ENCODE measurements at regions not wholly inside any gene's neighbourhood (a gene's known extent, or its start where the extent isn't known, plus 50 kb on each side); places are given as distances from the start of the nearest gene placed in this dataset.
A peak's percentile ranks its signal among the peaks of the same experiment; 100 is the strongest.
"Not testable (repeated sequence)": the region's sequence is repeated elsewhere in the genome, so short reads cannot be mapped to it uniquely, and the experiment has no call there.

DNA sequence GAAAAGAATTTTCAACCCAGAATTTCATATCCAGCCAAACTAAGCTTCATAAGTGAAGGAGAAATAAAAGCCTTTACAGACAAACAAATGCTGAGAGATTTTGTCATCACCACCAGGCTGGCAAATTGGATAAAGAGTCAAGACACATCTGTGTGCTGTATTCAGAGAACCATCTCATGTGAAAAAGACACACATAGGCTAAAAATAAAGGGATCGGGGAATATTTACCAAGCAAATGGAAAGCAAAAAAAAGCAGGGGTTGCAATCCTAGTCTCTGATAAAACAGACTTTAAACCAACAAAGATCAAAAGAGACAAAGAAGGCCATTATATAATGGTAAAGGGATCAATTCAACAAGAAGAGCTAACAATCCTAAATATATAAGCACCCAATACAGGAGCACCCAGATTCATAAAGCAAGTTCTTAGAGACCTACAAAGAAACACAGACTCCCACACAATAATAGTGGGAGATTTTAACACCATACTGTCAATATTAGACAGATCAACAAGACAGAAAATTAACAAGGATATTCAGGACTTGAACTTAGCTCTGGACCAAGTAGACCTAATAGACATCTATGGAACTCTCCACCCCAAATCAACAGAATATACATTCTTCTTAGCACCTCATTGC is 55.9 kb upstream of the ACSM6 start:
- DNase-seq (ENCODE audit: low read depth), result not testable (repeated sequence)

DNA sequence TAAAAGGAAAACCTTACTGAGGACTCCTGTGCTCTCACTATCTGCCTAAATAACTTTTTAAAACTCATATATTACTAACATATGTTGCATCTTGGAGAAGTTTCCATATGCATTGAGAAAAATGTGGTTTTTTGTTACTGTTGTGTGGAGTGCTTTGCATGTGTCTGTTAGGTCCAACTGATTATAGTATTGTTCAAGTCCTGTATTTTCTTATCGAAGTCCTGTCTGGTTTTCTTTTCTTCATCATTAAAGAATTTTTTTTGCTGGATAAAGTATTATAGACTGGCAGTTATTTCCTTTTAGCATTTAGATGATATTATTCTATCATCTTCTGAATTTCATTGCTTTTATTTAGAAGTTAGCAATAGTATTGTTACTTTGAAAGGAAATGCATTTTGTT is 59.5 kb upstream of the ACSM6 start:
- no peak overlapping the region for H3K4me3 ChIP-seq (ENCODE audit: low read length)
- TF ChIP-seq, protein P1, sequence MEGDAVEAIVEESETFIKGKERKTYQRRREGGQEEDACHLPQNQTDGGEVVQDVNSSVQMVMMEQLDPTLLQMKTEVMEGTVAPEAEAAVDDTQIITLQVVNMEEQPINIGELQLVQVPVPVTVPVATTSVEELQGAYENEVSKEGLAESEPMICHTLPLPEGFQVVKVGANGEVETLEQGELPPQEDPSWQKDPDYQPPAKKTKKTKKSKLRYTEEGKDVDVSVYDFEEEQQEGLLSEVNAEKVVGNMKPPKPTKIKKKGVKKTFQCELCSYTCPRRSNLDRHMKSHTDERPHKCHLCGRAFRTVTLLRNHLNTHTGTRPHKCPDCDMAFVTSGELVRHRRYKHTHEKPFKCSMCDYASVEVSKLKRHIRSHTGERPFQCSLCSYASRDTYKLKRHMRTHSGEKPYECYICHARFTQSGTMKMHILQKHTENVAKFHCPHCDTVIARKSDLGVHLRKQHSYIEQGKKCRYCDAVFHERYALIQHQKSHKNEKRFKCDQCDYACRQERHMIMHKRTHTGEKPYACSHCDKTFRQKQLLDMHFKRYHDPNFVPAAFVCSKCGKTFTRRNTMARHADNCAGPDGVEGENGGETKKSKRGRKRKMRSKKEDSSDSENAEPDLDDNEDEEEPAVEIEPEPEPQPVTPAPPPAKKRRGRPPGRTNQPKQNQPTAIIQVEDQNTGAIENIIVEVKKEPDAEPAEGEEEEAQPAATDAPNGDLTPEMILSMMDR (conservative IDR thresholded peaks at IDR 0.05; ENCODE audit: low read length), result no peak
- no peak for DNase-seq (ENCODE audit: low read depth)

More for the DNA sequence above, 55.9 kb upstream of the ACSM6 start:
- H3K4me3 ChIP-seq (ENCODE audit: low read length), result not testable (repeated sequence)

DNA sequence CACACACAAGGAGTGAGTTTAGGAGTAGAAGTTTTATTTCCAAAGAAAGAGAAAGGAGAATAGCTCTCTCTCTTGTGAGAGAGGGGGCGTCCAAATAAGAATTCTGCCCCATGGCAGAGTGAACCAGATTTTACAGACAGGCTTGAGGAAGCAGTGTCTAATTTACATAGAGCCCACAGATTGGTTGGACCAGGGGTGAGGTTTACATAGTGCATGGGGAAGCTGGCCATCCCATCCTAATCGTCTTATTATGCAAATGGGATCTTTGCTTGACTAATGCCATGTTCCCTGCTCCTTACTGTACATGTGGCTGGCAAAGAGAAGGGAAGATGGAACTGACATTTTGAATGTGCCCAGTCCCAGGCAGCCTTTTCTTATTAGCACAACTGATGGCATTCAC is 60.0 kb upstream of the ACSM6 start:
- DNase-seq (ENCODE audit: low read depth), result no peak
- TF ChIP-seq, protein P1 (conservative IDR thresholded peaks at IDR 0.05; ENCODE audit: low read length), result no peak
- H3K4me3 ChIP-seq (ENCODE audit: low read length), result no peak overlapping the region

DNA sequence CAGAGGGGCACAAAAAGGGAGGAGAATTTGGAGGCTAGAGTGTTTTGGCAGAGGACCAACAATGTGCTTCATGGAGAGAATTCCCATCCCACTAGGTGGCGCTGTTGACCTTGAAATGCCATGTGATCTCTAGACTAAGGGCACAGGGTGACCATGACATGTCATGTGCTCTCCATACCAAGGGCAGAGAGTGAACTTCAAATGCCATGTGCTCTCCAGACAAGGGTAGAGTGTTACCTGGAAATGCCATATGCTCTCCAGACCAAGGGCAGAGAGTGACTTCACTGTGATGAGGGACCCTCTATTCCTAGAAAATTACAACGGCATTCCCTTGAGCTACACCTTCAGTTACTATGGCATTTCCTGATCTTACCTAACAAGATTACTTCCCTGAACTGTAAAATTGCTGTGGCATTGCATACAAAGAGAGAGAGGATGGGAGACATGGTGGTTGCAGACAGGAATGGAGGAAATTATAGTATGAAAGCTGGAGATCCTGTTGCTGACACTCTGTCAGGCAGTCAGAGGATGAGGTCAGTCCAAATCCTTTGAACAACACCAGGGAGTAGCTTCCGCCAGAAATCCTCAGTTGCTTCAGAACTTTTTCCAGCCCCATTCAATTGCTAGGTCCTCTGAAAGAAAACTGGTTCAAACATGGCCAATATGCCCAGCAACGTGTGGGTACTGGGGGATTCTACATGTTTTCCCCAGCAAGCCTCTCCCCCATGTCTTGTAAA is 60.9 kb upstream of the ACSM6 start:
- TF ChIP-seq, protein P1 (conservative IDR thresholded peaks at IDR 0.05; ENCODE audit: low read length), result peak; percentile 80
- H3K4me3 ChIP-seq (ENCODE audit: low read length), result no peak overlapping the region
- peak; percentile 73 for DNase-seq (ENCODE audit: low read depth)

DNA sequence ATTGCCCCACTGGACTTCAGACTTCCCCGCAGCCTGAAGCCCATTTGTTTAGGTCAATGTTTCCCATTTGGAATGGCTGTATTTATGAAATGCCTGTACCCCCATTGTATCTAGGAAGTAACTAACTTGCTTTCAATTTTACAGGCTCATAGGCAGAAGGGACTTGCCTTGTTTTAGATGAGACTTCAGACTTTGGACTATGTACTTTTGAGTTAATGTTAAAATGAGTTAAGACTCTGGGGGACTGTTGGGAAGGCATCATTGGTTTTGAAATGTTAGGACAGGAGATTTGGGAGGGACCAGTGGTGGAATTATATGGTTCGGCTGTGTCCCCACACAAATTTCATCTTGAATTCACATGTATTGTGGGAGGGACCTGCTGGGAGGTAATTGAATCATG is 61.1 kb upstream of the CYP2C8 start:
- DNase-seq (ENCODE audit: low read depth); H3K4me3 ChIP-seq (ENCODE audit: low read length): not testable (repeated sequence)

DNA sequence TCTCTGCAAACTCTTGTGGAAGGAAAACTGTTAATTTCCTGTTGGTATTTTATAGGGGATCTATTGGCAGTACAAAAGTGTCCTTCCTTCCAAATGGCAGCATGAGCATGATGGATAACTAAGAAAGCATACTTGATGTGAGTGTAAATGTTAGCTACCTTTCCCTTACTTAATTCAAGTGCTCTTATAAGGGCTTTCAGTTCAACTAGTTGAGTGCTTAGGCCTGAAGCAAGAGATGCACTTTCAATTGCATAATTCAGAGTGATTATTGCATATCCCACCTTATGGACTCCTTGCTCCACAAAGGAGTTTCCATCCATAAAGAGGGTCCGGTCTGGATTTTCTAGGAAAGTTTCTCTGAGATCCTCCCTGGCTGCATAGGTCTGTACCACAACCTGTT is 56.3 kb upstream of the CYP2C8 start:
- DNase-seq (ENCODE audit: low read depth), result no peak
- H3K4me3 ChIP-seq (ENCODE audit: low read length), result no peak overlapping the region
- TF ChIP-seq, protein P1 (conservative IDR thresholded peaks at IDR 0.05; ENCODE audit: low read length), result no peak

DNA sequence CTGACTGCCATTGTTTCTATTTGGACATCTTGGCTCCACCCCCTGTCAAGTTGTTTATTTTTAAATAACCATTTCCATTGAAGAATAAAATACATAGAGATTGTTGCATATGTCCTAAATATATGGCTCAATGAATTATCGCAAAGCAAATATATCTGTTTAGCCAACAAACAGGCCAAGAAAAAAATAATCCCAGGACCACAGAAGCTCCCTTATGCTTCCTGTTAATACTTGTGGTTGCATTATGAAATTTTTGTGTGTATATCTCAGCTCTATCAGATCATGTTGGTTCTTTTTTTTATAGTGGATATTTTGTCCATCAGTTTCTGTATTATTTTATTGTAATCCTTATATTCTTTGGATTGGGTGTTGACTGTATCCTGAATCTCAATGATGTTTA is 53.4 kb upstream of the CYP2C8 start:
- TF ChIP-seq, protein P1 (conservative IDR thresholded peaks at IDR 0.05; ENCODE audit: low read length), result no peak
- H3K4me3 ChIP-seq (ENCODE audit: low read length), result no peak overlapping the region
- no peak for DNase-seq (ENCODE audit: low read depth)

DNA sequence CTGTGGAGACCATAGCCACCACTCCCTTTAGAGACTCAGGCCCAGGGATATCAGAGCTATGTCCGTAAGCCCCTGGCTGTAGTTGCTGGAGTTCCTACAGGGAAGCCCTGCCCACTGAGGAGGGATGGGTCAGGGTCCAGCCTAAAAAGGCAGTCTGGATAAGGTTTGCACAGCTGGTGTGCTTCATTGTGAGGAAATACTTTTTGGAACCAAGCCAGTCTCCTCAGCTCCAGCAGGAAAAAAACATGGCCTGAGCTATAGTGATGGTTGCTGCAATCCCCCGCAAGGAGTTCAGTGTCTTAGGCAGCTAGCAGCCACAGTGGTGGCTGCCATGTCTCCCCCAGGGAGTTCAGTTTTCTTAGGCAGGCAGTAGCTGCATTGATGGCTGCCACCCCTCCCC is 52.6 kb upstream of the CYP2C8 start:
- peak; percentile 13 for DNase-seq (ENCODE audit: low read depth)
- TF ChIP-seq, protein P1 (conservative IDR thresholded peaks at IDR 0.05; ENCODE audit: low read length), result no peak
- no peak overlapping the region for H3K4me3 ChIP-seq (ENCODE audit: low read length)
